ENCODE measurements at regions not wholly inside any gene's neighbourhood (a gene's known extent, or its start where the extent isn't known, plus 50 kb on each side); places are given as distances from the start of the nearest gene placed in this dataset.

DNA sequence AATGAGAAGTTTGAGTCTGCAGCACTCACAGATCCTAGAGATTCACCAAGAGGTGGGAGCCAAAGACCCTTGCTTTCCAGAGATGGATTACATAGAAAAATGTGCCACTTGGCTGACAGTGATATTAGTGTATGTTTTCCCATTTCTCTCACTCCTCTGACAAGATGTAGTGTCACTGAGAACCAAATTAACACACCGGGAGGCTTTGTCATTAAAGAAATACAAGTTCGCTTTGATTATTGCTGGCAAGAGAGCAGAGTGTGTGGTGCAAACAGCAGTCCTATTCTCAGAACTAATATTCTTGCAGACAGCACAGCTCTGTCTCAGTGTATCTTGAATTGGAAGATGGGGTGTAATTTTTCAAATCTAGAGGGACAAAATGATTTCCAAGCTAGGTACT lies 171.6 kb upstream of the SETBP1 start:
- DNase-seq (ENCODE audit: low read depth) (no peak), FAIRE-seq (no peak)
- H2AFZ ChIP-seq (ENCODE audit: low read depth, low read length) = no peak overlapping the region
- no peak overlapping the region for H3K4me3 ChIP-seq (ENCODE audit: insufficient read depth, low read depth, low read length)
- no peak overlapping the region for H3K4me2 ChIP-seq (ENCODE audit: low read length)
- no peak overlapping the region for H3K4me3 Mint-ChIP-seq (ENCODE audit: unreplicated experiment)
- H3K9me3 ChIP-seq (ENCODE audit: insufficient read depth, low read depth, low read length) = no peaks in the 10 kb centered on the region
- H3K9me3 Mint-ChIP-seq (ENCODE audit: unreplicated experiment) = no peaks in the 10 kb centered on the region
- H3K27me3 Mint-ChIP-seq (ENCODE audit: low read depth, unreplicated experiment) = no peaks in the 10 kb centered on the region
- H3K79me2 ChIP-seq (ENCODE audit: insufficient read depth, low read length) = no peaks in the 10 kb centered on the region
- no peak overlapping the region for H3K27ac Mint-ChIP-seq (ENCODE audit: unreplicated experiment)
- H4K20me1 ChIP-seq (ENCODE audit: insufficient read depth, low read length) = no peaks in the 10 kb centered on the region
- no peaks in the 10 kb centered on the region for H3K36me3 ChIP-seq (ENCODE audit: insufficient read depth, low read length)
- no peaks in the 10 kb centered on the region for H3K36me3 Mint-ChIP-seq (ENCODE audit: low read depth, unreplicated experiment)
- H3K27me3 ChIP-seq (ENCODE audit: insufficient read depth, low read length) = no peaks in the 10 kb centered on the region
- no peak for TF ChIP-seq EZH2 (IDR thresholded peaks at IDR 0.05; ENCODE audit: insufficient read depth, low read length)
- TF ChIP-seq, protein P1, sequence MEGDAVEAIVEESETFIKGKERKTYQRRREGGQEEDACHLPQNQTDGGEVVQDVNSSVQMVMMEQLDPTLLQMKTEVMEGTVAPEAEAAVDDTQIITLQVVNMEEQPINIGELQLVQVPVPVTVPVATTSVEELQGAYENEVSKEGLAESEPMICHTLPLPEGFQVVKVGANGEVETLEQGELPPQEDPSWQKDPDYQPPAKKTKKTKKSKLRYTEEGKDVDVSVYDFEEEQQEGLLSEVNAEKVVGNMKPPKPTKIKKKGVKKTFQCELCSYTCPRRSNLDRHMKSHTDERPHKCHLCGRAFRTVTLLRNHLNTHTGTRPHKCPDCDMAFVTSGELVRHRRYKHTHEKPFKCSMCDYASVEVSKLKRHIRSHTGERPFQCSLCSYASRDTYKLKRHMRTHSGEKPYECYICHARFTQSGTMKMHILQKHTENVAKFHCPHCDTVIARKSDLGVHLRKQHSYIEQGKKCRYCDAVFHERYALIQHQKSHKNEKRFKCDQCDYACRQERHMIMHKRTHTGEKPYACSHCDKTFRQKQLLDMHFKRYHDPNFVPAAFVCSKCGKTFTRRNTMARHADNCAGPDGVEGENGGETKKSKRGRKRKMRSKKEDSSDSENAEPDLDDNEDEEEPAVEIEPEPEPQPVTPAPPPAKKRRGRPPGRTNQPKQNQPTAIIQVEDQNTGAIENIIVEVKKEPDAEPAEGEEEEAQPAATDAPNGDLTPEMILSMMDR (IDR thresholded peaks at IDR 0.05; ENCODE audit: insufficient read depth, low read depth, low read length) = no peak
- H3K4me1 Mint-ChIP-seq (ENCODE audit: low read depth, unreplicated experiment) = no peaks in the 10 kb centered on the region
- no peaks in the 10 kb centered on the region for H3K4me1 ChIP-seq (ENCODE audit: insufficient read depth, low read length)
- no peak overlapping the region for H3K9ac ChIP-seq (ENCODE audit: low read length)
- H3K27ac ChIP-seq (ENCODE audit: low read depth, low read length) = no peak overlapping the region

DNA sequence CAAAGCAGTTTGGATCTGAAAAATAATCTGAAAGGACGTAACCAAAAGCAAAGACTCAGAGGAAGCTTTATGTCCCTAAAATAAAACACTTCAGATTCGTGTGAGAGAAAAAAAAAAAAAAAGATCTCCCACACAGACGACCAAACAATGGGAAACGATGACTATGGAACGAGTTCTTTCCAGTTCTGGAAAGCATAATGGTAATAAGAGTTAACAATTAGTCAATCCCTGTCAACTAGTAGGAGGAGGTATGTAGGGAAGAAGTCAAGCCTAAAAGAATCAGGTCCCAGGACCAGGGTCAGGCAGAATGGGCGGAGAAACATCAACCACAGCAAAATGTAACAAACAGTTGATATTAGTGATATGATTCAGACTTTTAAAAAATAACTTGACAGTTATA lies 170.3 kb upstream of the SETBP1 start:
- no peaks in the 10 kb centered on the region for H3K36me3 Mint-ChIP-seq (ENCODE audit: low read depth, unreplicated experiment)
- H3K4me3 Mint-ChIP-seq (ENCODE audit: unreplicated experiment) = no peak overlapping the region
- H2AFZ ChIP-seq (ENCODE audit: low read depth, low read length) = no peak overlapping the region
- H3K27me3 ChIP-seq (ENCODE audit: insufficient read depth, low read length) = no peaks in the 10 kb centered on the region
- H3K27me3 Mint-ChIP-seq (ENCODE audit: low read depth, unreplicated experiment) = no peaks in the 10 kb centered on the region
- no peak overlapping the region for H3K27ac ChIP-seq (ENCODE audit: low read depth, low read length)
- H3K79me2 ChIP-seq (ENCODE audit: insufficient read depth, low read length) = no peaks in the 10 kb centered on the region
- H3K27ac Mint-ChIP-seq (ENCODE audit: unreplicated experiment) = no peak overlapping the region
- TF ChIP-seq EZH2 (IDR thresholded peaks at IDR 0.05; ENCODE audit: insufficient read depth, low read length) = no peak
- TF ChIP-seq, protein P1 (IDR thresholded peaks at IDR 0.05; ENCODE audit: insufficient read depth, low read depth, low read length) = no peak
- no peak overlapping the region for H3K4me2 ChIP-seq (ENCODE audit: low read length)
- H3K9me3 Mint-ChIP-seq (ENCODE audit: unreplicated experiment) = no peaks in the 10 kb centered on the region
- H3K4me1 Mint-ChIP-seq (ENCODE audit: low read depth, unreplicated experiment) = peaks cover 2% of the 10 kb centered on the region
- FAIRE-seq (no peak), DNase-seq (ENCODE audit: low read depth) (no peak)
- no peaks in the 10 kb centered on the region for H3K4me1 ChIP-seq (ENCODE audit: insufficient read depth, low read length)
- no peak overlapping the region for H3K4me3 ChIP-seq (ENCODE audit: insufficient read depth, low read depth, low read length)
- no peaks in the 10 kb centered on the region for H3K36me3 ChIP-seq (ENCODE audit: insufficient read depth, low read length)
- no peaks in the 10 kb centered on the region for H3K9me3 ChIP-seq (ENCODE audit: insufficient read depth, low read depth, low read length)
- no peak overlapping the region for H3K9ac ChIP-seq (ENCODE audit: low read length)
- H4K20me1 ChIP-seq (ENCODE audit: insufficient read depth, low read length) = no peaks in the 10 kb centered on the region

DNA sequence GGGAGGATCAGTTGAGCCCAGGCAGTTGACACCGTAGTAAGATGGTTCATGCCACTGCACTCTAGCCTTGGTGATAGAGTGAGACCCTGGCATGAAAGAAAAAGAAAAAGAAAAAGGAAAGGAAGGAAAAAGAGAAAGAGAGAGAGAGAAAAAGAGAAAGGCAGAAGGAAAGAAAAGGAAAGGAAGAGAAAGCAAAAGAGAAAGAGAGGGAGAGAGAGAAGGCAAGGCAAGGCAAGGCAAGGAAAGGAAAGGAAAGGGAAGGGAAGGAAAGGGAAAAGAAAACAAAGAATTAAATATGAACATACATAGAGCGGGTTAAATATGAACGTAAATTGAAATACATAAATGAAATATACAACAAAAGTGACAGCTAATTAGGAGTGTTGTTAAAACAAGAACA lies 167.5 kb upstream of the SETBP1 start:
- H3K4me3 ChIP-seq (ENCODE audit: insufficient read depth, low read depth, low read length) = no peak overlapping the region
- H4K20me1 ChIP-seq (ENCODE audit: insufficient read depth, low read length) = no peaks in the 10 kb centered on the region
- no peaks in the 10 kb centered on the region for H3K9me3 ChIP-seq (ENCODE audit: insufficient read depth, low read depth, low read length)
- H3K36me3 ChIP-seq (ENCODE audit: insufficient read depth, low read length) = no peaks in the 10 kb centered on the region
- no peak overlapping the region for H3K27ac ChIP-seq (ENCODE audit: low read depth, low read length)
- FAIRE-seq (no peak), DNase-seq (ENCODE audit: low read depth) (no peak)
- H3K27me3 Mint-ChIP-seq (ENCODE audit: low read depth, unreplicated experiment) = no peaks in the 10 kb centered on the region
- H3K4me2 ChIP-seq (ENCODE audit: low read length) = no peak overlapping the region
- no peak overlapping the region for H3K4me3 Mint-ChIP-seq (ENCODE audit: unreplicated experiment)
- no peaks in the 10 kb centered on the region for H3K4me1 ChIP-seq (ENCODE audit: insufficient read depth, low read length)
- H2AFZ ChIP-seq (ENCODE audit: low read depth, low read length) = no peak overlapping the region
- no peaks in the 10 kb centered on the region for H3K27me3 ChIP-seq (ENCODE audit: insufficient read depth, low read length)
- H3K79me2 ChIP-seq (ENCODE audit: insufficient read depth, low read length) = no peaks in the 10 kb centered on the region
- no peaks in the 10 kb centered on the region for H3K36me3 Mint-ChIP-seq (ENCODE audit: low read depth, unreplicated experiment)
- no peak for TF ChIP-seq EZH2 (IDR thresholded peaks at IDR 0.05; ENCODE audit: insufficient read depth, low read length)
- TF ChIP-seq, protein P1 (IDR thresholded peaks at IDR 0.05; ENCODE audit: insufficient read depth, low read depth, low read length) = no peak
- H3K9me3 Mint-ChIP-seq (ENCODE audit: unreplicated experiment) = no peaks in the 10 kb centered on the region
- peaks cover 4% of the 10 kb centered on the region for H3K4me1 Mint-ChIP-seq (ENCODE audit: low read depth, unreplicated experiment)
- H3K9ac ChIP-seq (ENCODE audit: low read length) = no peak overlapping the region
- no peak overlapping the region for H3K27ac Mint-ChIP-seq (ENCODE audit: unreplicated experiment)
